CD4-positive, alpha-beta T cell treated with Interleukin-17A for 4 hours (primary cell): ENCODE measurements at regions not wholly inside any gene's neighbourhood (a gene's known extent, or its start where the extent isn't known, plus 50 kb on each side); places are given as distances from the start of the nearest gene placed in this dataset.

Experiments used
- DNase-seq: peaks from one replicate; pipeline ENCODE4 v3.0.0-alpha.2; 2020; ENCODE audit warnings: mixed read lengths

- DNase-seq: peak; percentile 3
These were observed 90.5 kb upstream of the SOX9 start for GRCh38 chr17:72030067-72030899.

- DNase-seq: no peak
These were observed 89.5 kb upstream of the SOX9 start for GRCh38 chr17:72031219-72031884.

- no peak for DNase-seq
These were observed 87.5 kb upstream of the SOX9 start for GRCh38 chr17:72033334-72033733.

- DNase-seq: no peak
These were observed 86.8 kb upstream of the SOX9 start for GRCh38 chr17:72034000-72034399.

GRCh38 chr17:72038427-72038826 lies 82.4 kb upstream of the SOX9 start:
- no peak for DNase-seq

GRCh38 chr17:72039490-72039889 lies 81.3 kb upstream of the SOX9 start:
- no peak for DNase-seq

GRCh38 chr17:72046178-72046577 lies 74.6 kb upstream of the SOX9 start:
- no peak for DNase-seq

- no peak for DNase-seq
These were observed 73.9 kb upstream of the SOX9 start for GRCh38 chr17:72046643-72047612.

- DNase-seq: no peak
These were observed 70.9 kb upstream of the SOX9 start for GRCh38 chr17:72049914-72050313.

- no peak for DNase-seq
These were observed 67.8 kb upstream of the SOX9 start for GRCh38 chr17:72053036-72053435.

GRCh38 chr17:72053449-72053848 lies 67.4 kb upstream of the SOX9 start:
- no peak for DNase-seq

GRCh38 chr17:72056155-72056554 lies 64.7 kb upstream of the SOX9 start:
- DNase-seq: no peak

GRCh38 chr17:72056727-72057290 lies 64.0 kb upstream of the SOX9 start:
- no peak for DNase-seq

GRCh38 chr17:72060084-72060483 lies 60.7 kb upstream of the SOX9 start:
- DNase-seq: no peak

GRCh38 chr17:72063262-72063661 lies 57.6 kb upstream of the SOX9 start:
- DNase-seq: no peak

- DNase-seq: no peak
These were observed 56.9 kb upstream of the SOX9 start for GRCh38 chr17:72063756-72064450.

GRCh38 chr17:72064606-72065193 lies 56.1 kb upstream of the SOX9 start:
- DNase-seq: no peak

GRCh38 chr17:72065556-72065955 lies 55.3 kb upstream of the SOX9 start:
- no peak for DNase-seq

- no peak for DNase-seq
These were observed 52.2 kb upstream of the SOX9 start for GRCh38 chr17:72068643-72069042.

GRCh38 chr17:72069586-72070202 lies 51.1 kb upstream of the SOX9 start:
- no peak for DNase-seq
